GM12865 (cell line): ENCODE measurements at regions not wholly inside any gene's neighbourhood (a gene's known extent, or its start where the extent isn't known, plus 50 kb on each side); places are given as distances from the start of the nearest gene placed in this dataset.

Experiments
- DNase-seq: peaks from one replicate; pipeline ENCODE4 v3.0.0; 2010; ENCODE audit warnings: low read depth
- H3K4me3 ChIP-seq: 2 replicates; pipeline ENCODE4 v1.5.1; 2011; ENCODE audit warnings: mild to moderate bottlenecking, low read depth, low read length, control low read depth
- TF ChIP-seq, protein P1 (sequence below): IDR thresholded peaks from 2 replicates; pipeline ENCODE4 v1.5.1; 2011; ENCODE audit warnings: low read length, control low read depth, low read depth, inconsistent platforms; ENCODE audit not compliant: insufficient read depth; ENCODE audit errors: missing control alignments

DNA sequence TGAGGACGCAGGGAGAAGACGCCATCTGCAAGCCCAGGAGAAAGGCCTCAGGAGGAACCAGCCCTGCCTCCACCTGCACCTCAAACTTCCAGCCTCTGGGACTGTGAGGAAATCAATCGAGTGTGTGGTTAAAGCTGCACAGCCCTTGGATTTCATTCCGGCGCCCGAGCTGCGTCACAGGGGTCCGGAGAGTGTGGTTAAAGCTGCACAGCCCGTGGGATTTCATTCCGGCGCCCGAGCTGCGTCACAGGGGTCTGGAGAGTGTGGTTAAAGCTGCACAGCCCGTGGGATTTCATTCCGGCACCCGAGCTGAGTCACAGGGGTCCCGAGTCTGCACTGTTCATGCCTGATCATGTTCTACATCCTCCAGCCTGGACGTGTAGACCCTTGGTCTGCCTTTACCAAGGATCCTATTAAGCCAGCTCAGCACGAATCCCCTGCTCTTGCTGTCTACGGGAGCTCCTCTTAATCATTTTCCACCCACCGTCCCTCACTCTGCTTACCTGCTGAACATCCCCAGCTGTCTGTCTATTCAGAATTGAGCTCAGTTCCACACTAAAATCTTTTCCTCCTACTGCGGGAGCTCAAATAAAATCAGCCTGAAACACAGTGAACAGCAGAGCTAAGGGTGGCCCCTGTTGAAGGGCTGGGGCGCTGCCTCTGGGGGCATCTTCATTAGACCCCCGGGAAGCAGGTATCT, 73.0 kb upstream of the OLFM1 start:
- TF ChIP-seq, protein P1, sequence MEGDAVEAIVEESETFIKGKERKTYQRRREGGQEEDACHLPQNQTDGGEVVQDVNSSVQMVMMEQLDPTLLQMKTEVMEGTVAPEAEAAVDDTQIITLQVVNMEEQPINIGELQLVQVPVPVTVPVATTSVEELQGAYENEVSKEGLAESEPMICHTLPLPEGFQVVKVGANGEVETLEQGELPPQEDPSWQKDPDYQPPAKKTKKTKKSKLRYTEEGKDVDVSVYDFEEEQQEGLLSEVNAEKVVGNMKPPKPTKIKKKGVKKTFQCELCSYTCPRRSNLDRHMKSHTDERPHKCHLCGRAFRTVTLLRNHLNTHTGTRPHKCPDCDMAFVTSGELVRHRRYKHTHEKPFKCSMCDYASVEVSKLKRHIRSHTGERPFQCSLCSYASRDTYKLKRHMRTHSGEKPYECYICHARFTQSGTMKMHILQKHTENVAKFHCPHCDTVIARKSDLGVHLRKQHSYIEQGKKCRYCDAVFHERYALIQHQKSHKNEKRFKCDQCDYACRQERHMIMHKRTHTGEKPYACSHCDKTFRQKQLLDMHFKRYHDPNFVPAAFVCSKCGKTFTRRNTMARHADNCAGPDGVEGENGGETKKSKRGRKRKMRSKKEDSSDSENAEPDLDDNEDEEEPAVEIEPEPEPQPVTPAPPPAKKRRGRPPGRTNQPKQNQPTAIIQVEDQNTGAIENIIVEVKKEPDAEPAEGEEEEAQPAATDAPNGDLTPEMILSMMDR, result no peak
- no peak overlapping the region for H3K4me3 ChIP-seq
- no peak for DNase-seq

GRCh38 chr9:135015096-135015495, 72.4 kb upstream of the OLFM1 start:
- TF ChIP-seq, protein P1, result no peak
- no peak for DNase-seq
- H3K4me3 ChIP-seq, result no peak overlapping the region

DNA sequence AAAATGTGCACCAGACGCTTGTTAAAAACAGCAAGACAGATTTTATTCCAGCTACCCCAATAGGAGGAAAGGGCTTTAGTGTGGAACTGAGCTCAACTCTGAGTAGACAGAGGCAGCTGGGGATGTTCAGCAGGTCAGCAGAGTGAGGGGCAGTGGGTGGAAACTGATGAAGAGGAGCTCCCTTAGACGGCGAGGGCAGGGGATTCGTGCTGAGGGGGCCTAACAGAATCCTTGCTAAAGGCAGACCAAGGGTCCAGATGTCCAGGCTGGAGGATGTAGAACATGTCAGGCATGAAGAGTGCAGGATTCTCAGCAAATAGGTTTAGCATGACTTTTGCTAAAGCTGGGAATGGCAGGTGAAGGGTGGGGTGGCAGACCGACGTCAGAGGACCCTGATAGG, 71.9 kb upstream of the OLFM1 start:
- TF ChIP-seq, protein P1, result no peak
- H3K4me3 ChIP-seq, result no peak overlapping the region
- no peak for DNase-seq

DNA sequence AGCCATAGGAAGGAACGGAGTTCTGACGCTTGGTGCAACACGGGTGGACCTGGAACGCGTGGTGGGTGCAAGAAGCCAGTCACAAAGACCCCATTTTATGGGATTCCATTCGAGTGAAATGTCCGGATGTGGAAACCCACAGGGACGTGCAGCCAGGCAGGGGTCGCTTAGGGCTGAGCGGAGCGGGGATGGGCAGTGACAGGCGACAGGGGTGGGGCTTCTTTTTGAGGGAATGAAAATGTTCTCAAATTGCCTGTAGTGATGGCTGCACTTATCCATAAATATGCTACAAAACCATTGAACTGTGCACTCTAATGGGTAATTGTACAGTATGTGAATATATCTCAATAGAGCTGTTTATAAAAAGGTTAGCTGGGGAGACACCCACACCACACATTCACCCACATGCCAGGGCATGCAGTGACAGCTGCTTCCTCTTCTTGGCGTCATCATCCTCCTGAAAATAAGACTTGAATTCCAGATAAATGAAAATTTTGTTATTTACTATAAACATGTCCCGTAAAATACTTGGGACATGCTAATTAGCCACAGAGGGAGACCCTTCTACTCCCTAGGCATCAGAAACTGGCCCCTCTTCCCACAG, 71.3 kb upstream of the OLFM1 start:
- no peak for DNase-seq
- TF ChIP-seq, protein P1, result no peak
- no peak overlapping the region for H3K4me3 ChIP-seq

- TF ChIP-seq, protein P1, result no peak
- DNase-seq, result no peak
- H3K4me3 ChIP-seq, result no peak overlapping the region
These were observed 70.6 kb upstream of the OLFM1 start for GRCh38 chr9:135016876-135017275.

GRCh38 chr9:135017899-135018298, 69.6 kb upstream of the OLFM1 start:
- DNase-seq, result no peak
- H3K4me3 ChIP-seq, result no peak overlapping the region
- TF ChIP-seq, protein P1, result no peak
